A549 (cell line): ENCODE measurements at regions not wholly inside any gene's neighbourhood (a gene's known extent, or its start where the extent isn't known, plus 50 kb on each side); places are given as distances from the start of the nearest gene placed in this dataset.

Experiments used
- ATAC-seq, 2 experiments: fragments of 200-7000 bp in 1 of 2; fragments of >200 bp in 1 of 2; cut with Nextera tagmentation in 1 of 2; cut with Tn5 transposase in 1 of 2; 3 replicates each; pipeline versions ENCODE4 v1.8.0 to v1.9.1; 2018 to 2020; ENCODE audit warnings: mild to moderate bottlenecking in 1 of 2, moderate library complexity in 1 of 2
- CTCF ChIA-PET: fragments of 300-600 bp; sonication (Branson Sonifier 250); formaldehyde crosslinking; extraction: SDS; loops from one replicate; lab custom pipeline; 2021; ENCODE audit warnings: antibody characterized with exemption, inconsistent platforms; lab: Yijun Ruan, JAX
- POLR2A ChIA-PET: fragments of 350-600 bp; formaldehyde crosslinking; extraction: SDS; loops from one replicate; lab custom pipeline; 2021; ENCODE audit warnings: antibody characterized with exemption, inconsistent platforms; lab: Yijun Ruan, JAX
- DNase-seq, 2 experiments: peaks; one replicate each; pipeline versions ENCODE4 v3.0.0 to v3.0.0-alpha.2; 2011 to 2016; ENCODE audit warnings: low read depth in 1 of 2, low spot score in 1 of 2
- FAIRE-seq: peaks from 2 replicates; lab custom pipeline; 2011; peaks lifted over from hg19 to GRCh38; lab: Jason Lieb, UNC
- H3K27ac ChIP-seq, 2 experiments: fragments of >200 bp; sonication (Bioruptor Twin); formaldehyde crosslinking; 3 replicates each; pipeline ENCODE4 v1.5.1; 2016 to 2017
- H3K4me1 ChIP-seq: fragments of >200 bp; sonication (Bioruptor Twin); formaldehyde crosslinking; 3 replicates; pipeline ENCODE4 v1.6.1; 2016
- H3K4me2 ChIP-seq: fragments of >200 bp; sonication (Bioruptor Twin); formaldehyde crosslinking; 3 replicates; pipeline ENCODE4 v1.6.1; 2016
- H3K4me3 ChIP-seq: fragments of >200 bp; sonication (Bioruptor Twin); formaldehyde crosslinking; 3 replicates; pipeline ENCODE4 v1.5.1; 2016
- H3K9me3 ChIP-seq: fragments of >200 bp; sonication (Bioruptor Twin); formaldehyde crosslinking; 3 replicates; pipeline ENCODE4 v1.6.1; 2016
- CHD4 ChIP-seq: fragments of 200-600 bp; sonication (generic); IDR thresholded peaks from 2 replicates; pipeline ENCODE4 v1.6.1; 2016; ENCODE audit warnings: antibody characterized with exemption, mild to moderate bottlenecking, borderline replicate concordance
- CTCF ChIP-seq: fragments of >200 bp; sonication (Bioruptor Twin); formaldehyde crosslinking; IDR thresholded peaks from 3 replicates; pipeline ENCODE4 v1.5.1; 2016
- ESRRA ChIP-seq: fragments of 150-350 bp; IDR thresholded peaks from 2 replicates; pipeline ENCODE4 v1.6.1; 2014; ENCODE audit warnings: mild to moderate bottlenecking, low read length, borderline replicate concordance
- FOSB ChIP-seq: fragments of 250-450 bp; sonication (Bioruptor Pico); IDR thresholded peaks from 2 replicates; pipeline ENCODE4 v1.5.0; 2020; ENCODE audit warnings: mild to moderate bottlenecking, moderate library complexity
- FOSL2 ChIP-seq, 2 experiments: fragments of 450-650 bp in 1 of 2; fragments of >200 bp in 1 of 2; sonication (Bioruptor Twin) in 1 of 2; formaldehyde crosslinking; IDR thresholded peaks; 2 replicates each; pipeline versions ENCODE4 v1.5.0 to v1.6.1; 2016 to 2020; ENCODE audit warnings: mild to moderate bottlenecking in 1 of 2, moderate library complexity in 1 of 2
- HES2 ChIP-seq: fragments of >200 bp; sonication (Bioruptor Twin); formaldehyde crosslinking; IDR thresholded peaks from 2 replicates; pipeline ENCODE4 v1.6.1; 2016
- HEYL ChIP-seq: fragments of 250-450 bp; sonication (Bioruptor Pico); IDR thresholded peaks from 2 replicates; pipeline ENCODE4 v1.8.0; 2021; ENCODE audit warnings: mild to moderate bottlenecking, moderate library complexity
- HMGXB4 ChIP-seq: fragments of 250-450 bp; sonication (Bioruptor Pico); IDR thresholded peaks from 2 replicates; pipeline ENCODE4 v1.5.0; 2021; ENCODE audit warnings: mild to moderate bottlenecking, moderate library complexity, borderline replicate concordance
- HOXB5 ChIP-seq: fragments of 250-450 bp; sonication (Bioruptor Pico); IDR thresholded peaks from 2 replicates; pipeline ENCODE4 v1.5.0; 2020; ENCODE audit warnings: mild to moderate bottlenecking, moderate library complexity
- KDM5A ChIP-seq: fragments of 200-600 bp; sonication (generic); IDR thresholded peaks from 2 replicates; pipeline ENCODE4 v1.6.1; 2016; ENCODE audit warnings: antibody characterized with exemption, mild to moderate bottlenecking
- MAZ ChIP-seq: fragments of 150-350 bp; IDR thresholded peaks from 2 replicates; pipeline ENCODE4 v1.6.1; 2014; ENCODE audit warnings: antibody characterized with exemption, low read depth, low read length, borderline replicate concordance
- NFE2L2 ChIP-seq: fragments of 150-350 bp; conservative IDR thresholded peaks from 2 replicates; pipeline ENCODE4 v1.6.1; 2014; ENCODE audit warnings: low read length
- NPAS2 ChIP-seq: fragments of 250-450 bp; sonication (Bioruptor Pico); IDR thresholded peaks from 2 replicates; pipeline ENCODE4 v1.8.0; 2022; ENCODE audit warnings: mild to moderate bottlenecking, moderate library complexity, borderline replicate concordance
- NR3C1 ChIP-seq: fragments of >200 bp; sonication (Bioruptor Twin); formaldehyde crosslinking; IDR thresholded peaks from 3 replicates; pipeline ENCODE4 v1.6.1; 2017
- PBX3 ChIP-seq: IDR thresholded peaks from 2 replicates; pipeline ENCODE4 v1.6.1; 2012
- POLR2A ChIP-seq: IDR thresholded peaks from 2 replicates; pipeline ENCODE4 v1.6.1; 2012; ENCODE audit warnings: mild to moderate bottlenecking, low read length
- RAD21 ChIP-seq, 2 experiments: fragments of >200 bp in 1 of 2; sonication (Bioruptor Twin) in 1 of 2; formaldehyde crosslinking in 1 of 2; IDR thresholded peaks in 1 of 2; conservative IDR thresholded peaks in 1 of 2; 2 replicates in 1 of 2; 3 replicates in 1 of 2; pipeline ENCODE4 v1.6.1; 2012 to 2018; ENCODE audit warnings: inconsistent platforms in 1 of 2
- REST ChIP-seq: fragments of 200-600 bp; sonication (generic); IDR thresholded peaks from 2 replicates; pipeline ENCODE4 v1.6.1; 2016; ENCODE audit warnings: antibody characterized with exemption, mild to moderate bottlenecking, moderate library complexity
- RFX5 ChIP-seq: fragments of 450-650 bp; IDR thresholded peaks from 2 replicates; pipeline ENCODE4 v1.7.1; 2014; ENCODE audit warnings: antibody characterized with exemption, mild to moderate bottlenecking, moderate library complexity
- SREBF2 ChIP-seq: fragments of 450-650 bp; IDR thresholded peaks from 2 replicates; pipeline ENCODE4 v1.6.1; 2014; ENCODE audit warnings: mild to moderate bottlenecking, moderate library complexity
- TP53 ChIP-seq: fragments of 250-450 bp; sonication (Bioruptor Pico); IDR thresholded peaks from 2 replicates; pipeline ENCODE4 v1.5.0; 2021; ENCODE audit warnings: mild to moderate bottlenecking, moderate library complexity
- ZC3H11A ChIP-seq: fragments of 450-650 bp; IDR thresholded peaks from 2 replicates; pipeline ENCODE4 v1.6.1; 2014; ENCODE audit warnings: antibody characterized with exemption, mild to moderate bottlenecking
- WGBS: methylation state at CpG from one replicate; pipeline ENCODE4 v1.1.6; 2017; ENCODE audit errors: missing lambda C conversion rate; 5-methylcytosine and 5-hydroxymethylcytosine counted together

GRCh38 chr4:53852343-53852742 is 212.1 kb downstream of the CHIC2 start:
- H3K4me3 ChIP-seq = no peak overlapping the region
- ATAC-seq = no peak
- POLR2A ChIA-PET = no interaction called here
- TF ChIP-seq HES2 (no peak), RAD21 (conservative IDR thresholded peaks at IDR 0.05 in 1 of 2, IDR thresholded peaks at IDR 0.05 in 1 of 2) (no peak), FOSB (CRISPR knock-in tag) (no peak), CTCF (no peak), NPAS2 (CRISPR knock-in tag) (no peak), FOSL2 (IDR thresholded peaks at IDR 0.05) (no peak), FOSL2 (CRISPR knock-in tag; IDR thresholded peaks at IDR 0.05) (no peak), PBX3 (no peak), TP53 (no peak), NFE2L2 (no peak)
- TF ChIP-seq, all 56 proteins: peak for 0
- DNase-seq (no peak), FAIRE-seq (no peak)
- no peak overlapping the region for H3K27ac ChIP-seq
- no peaks in the 10 kb centered on the region for H3K9me3 ChIP-seq
- peaks cover 11% of the 10 kb centered on the region; the same call in 2 of the 3 replicates for H3K4me1 ChIP-seq
- WGBS = 79% methylated on average over 5 of the region's 5 CpGs
- CTCF ChIA-PET = no interaction called here
- H3K4me2 ChIP-seq = no peak overlapping the region

- CTCF ChIA-PET = no interaction called here
- FAIRE-seq = no peak
These were observed 216.4 kb downstream of the CHIC2 start for GRCh38 chr4:53847965-53848364.

More at GRCh38 chr4:53847965-53848364, 216.4 kb downstream of the CHIC2 start:
- ATAC-seq (no peak), DNase-seq (no peak)
- no peak for TF ChIP-seq CTCF
- no peak for TF ChIP-seq NPAS2 (CRISPR knock-in tag)
- no peak for TF ChIP-seq NR3C1
- no peak for TF ChIP-seq RFX5
- no peak for TF ChIP-seq ESRRA
- TF ChIP-seq HOXB5 (CRISPR knock-in tag) = no peak
- no peak for TF ChIP-seq FOSB (CRISPR knock-in tag)
- TF ChIP-seq KDM5A = no peak
- no peak for TF ChIP-seq CHD4
- TF ChIP-seq ZC3H11A = no peak
- TF ChIP-seq MAZ = no peak
- TF ChIP-seq POLR2A = no peak
- no peak for TF ChIP-seq SREBF2
- no peak for TF ChIP-seq REST
- no peak for TF ChIP-seq HMGXB4
- no peak for TF ChIP-seq HEYL (CRISPR knock-in tag)
- Histone ChIP-seq H3K9me3 (no peaks in the 10 kb centered on the region), H3K4me3 (no peak overlapping the region), H3K4me1 (peaks cover 11% of the 10 kb centered on the region; the same call in 2 of the 3 replicates), H3K4me2 (peak overlapping the region; percentile 47), H3K27ac (no peak overlapping the region)
- POLR2A ChIA-PET = no interaction called here
